Psoas muscle (tissue), 7 donors: ENCODE measurements at regions not wholly inside any gene's neighbourhood (a gene's known extent, or its start where the extent isn't known, plus 50 kb on each side); places are given as distances from the start of the nearest gene placed in this dataset.
A peak's percentile ranks its signal among the peaks of the same experiment; 100 is the strongest.

ENCODE experiments used
- ATAC-seq, 4 donors: fragments of 200-7000 bp; cut with Tn5 transposase; one replicate each; pipeline ENCODE4 v1.9.1; 2020; ENCODE audit warnings: moderate library complexity in 3 of 4, mild to moderate bottlenecking in 2 of 4
- DNase-seq, 2 donors: peaks; one replicate each; pipeline ENCODE4 v3.0.0-alpha.2; 2020
- H3K27ac ChIP-seq: fragments of 200-600 bp; one replicate; pipeline ENCODE4 v1.8.0; 2022
- H3K27me3 ChIP-seq, 3 donors: fragments of 200-600 bp in 1 of 3; one replicate each; pipeline versions ENCODE4 v1.6.1 to v1.8.0; 2013 to 2022; ENCODE audit warnings: low read length in 2 of 3, mild to moderate bottlenecking in 2 of 3, moderate library complexity in 1 of 3; ENCODE audit not compliant: insufficient read depth in 3 of 3
- H3K36me3 ChIP-seq, 2 donors: fragments of 200-600 bp in 1 of 2; one replicate each; pipeline versions ENCODE4 v1.6.1 to v1.8.0; 2013 to 2022; ENCODE audit warnings: low read depth in 1 of 2, mild to moderate bottlenecking in 1 of 2, moderate library complexity in 1 of 2; ENCODE audit not compliant: insufficient read depth in 1 of 2
- H3K4me1 ChIP-seq: fragments of 200-600 bp; one replicate; pipeline ENCODE4 v1.8.0; 2022
- H3K4me3 ChIP-seq: fragments of 200-600 bp; one replicate; pipeline ENCODE4 v1.8.0; 2022; ENCODE audit warnings: mild to moderate bottlenecking
- H3K9me3 ChIP-seq: fragments of 200-600 bp; one replicate; pipeline ENCODE4 v1.8.0; 2022
- CTCF ChIP-seq: fragments of 200-600 bp; IDR thresholded peaks from one replicate; pipeline ENCODE4 v1.8.0; 2022; ENCODE audit warnings: antibody characterized with exemption
- WGBS, 3 donors: extraction: QIAGEN DNeasy Blood & Tissue Kit; methylation state at CpG; one replicate each; pipeline versions ENCODE4 v1.1.6 to v1.1.7; 2013; 5-methylcytosine and 5-hydroxymethylcytosine counted together
- intact Hi-C, 2 donors: fragments of 100-400 bp; cut with DNase I; formaldehyde crosslinking; loops; one replicate each; pipeline versions ENCODE4 v1.11.0 to v1.14.2; 2022
- donor health status: healthy with polysubstance abuse.
- donor health status: DM: no; HTN: no; CAD: no; lungs with moderate emphysema.
- donor health status: Bipolar disorder and iron deficiency.
- donor health status: healthy.
- donor health status: DM: yes; HTN: yes; CAD: no.
- donor health status: DM: no; HTN: no; CAD: no.
- donor health status: DM: yes; HTN: yes; CAD: no.

DNA sequence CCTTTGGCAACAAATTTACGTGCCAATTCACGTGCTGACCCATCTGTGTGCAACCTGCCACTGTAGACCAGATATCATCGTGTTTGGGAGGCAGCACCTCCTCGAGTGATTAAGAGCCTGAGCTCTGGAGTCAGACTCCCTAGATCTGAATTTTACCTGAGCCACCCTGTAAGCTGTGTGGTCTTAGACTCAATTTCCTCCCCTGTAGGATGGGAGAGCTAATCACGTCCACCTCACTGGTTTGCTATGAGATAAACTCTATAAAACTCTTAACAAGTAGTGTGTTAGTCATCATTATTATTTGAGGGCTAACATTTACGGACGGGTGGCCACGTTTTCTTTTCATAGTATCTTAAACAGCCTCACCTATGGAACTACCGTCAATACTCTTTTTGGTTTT is 220.0 kb upstream of the ADAMTSL1 start:
- no peaks in the 10 kb centered on the region for H3K27me3 ChIP-seq
- DNase-seq (no peak), ATAC-seq (no peak)
- no peak for TF ChIP-seq CTCF
- H3K4me3 ChIP-seq: no peak overlapping the region
- no peaks in the 10 kb centered on the region for H3K4me1 ChIP-seq
- WGBS, 3 donors: 84 to 90% (median 84%) methylated on average over 9 of the region's 9 CpGs
- intact Hi-C loops: loop anchor here (2.0 to 10.0 kb wide), 4 partner anchors 189 to 1201 kb away; no protein-coding TSS in a partner anchor
- H3K27ac ChIP-seq: no peak overlapping the region
- no peaks in the 10 kb centered on the region for H3K36me3 ChIP-seq
- no peaks in the 10 kb centered on the region for H3K9me3 ChIP-seq

GRCh38 chr9:18255158-18255629 is 218.8 kb upstream of the ADAMTSL1 start:
- peak; percentile 93 for TF ChIP-seq CTCF
- Histone ChIP-seq H3K27me3 (no peaks in the 10 kb centered on the region), H3K4me1 (no peaks in the 10 kb centered on the region), H3K27ac (no peak overlapping the region), H3K4me3 (no peak overlapping the region), H3K36me3 (no peaks in the 10 kb centered on the region), H3K9me3 (no peaks in the 10 kb centered on the region)
- intact Hi-C loops: loop anchor here (2.0 to 10.0 kb wide), 7 partner anchors 187 to 1200 kb away; no protein-coding TSS in a partner anchor
- 1 to 2% (median 2%) methylated on average over 9 of the region's 9 CpGs for WGBS, 3 donors
- peak; percentile 63 to 83 (median 70) for ATAC-seq
- peak; percentile 73 to 80 for DNase-seq

DNA sequence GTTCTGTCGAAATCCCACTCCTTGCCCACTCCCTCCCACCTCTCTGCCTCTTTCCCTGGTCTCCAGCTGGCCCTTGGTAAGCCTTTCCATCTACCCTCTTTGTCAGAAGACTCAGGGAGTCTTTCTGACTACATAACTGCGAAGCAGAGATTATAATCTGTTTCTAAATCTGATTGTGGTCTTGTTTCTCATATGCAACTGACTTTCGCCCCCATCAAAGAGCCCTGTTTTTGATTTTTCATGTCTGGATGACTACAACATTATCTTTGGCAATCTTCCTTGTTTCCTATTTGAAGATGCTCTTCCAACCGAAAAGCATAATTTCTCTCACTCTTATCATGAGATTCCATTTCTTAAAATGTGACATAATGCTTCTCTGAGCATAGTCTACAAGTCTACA is 218.2 kb upstream of the ADAMTSL1 start:
- Histone ChIP-seq H3K4me3 (no peak overlapping the region), H3K36me3 (no peaks in the 10 kb centered on the region), H3K4me1 (no peaks in the 10 kb centered on the region), H3K27me3 (no peaks in the 10 kb centered on the region), H3K27ac (no peak overlapping the region), H3K9me3 (no peaks in the 10 kb centered on the region)
- intact Hi-C loops: loop anchor here (2.0 to 10.0 kb wide), 7 partner anchors 187 to 1199 kb away; no protein-coding TSS in a partner anchor
- WGBS, 3 donors: 68 to 73% (median 71%) methylated on average over 4 of the region's 4 CpGs
- ATAC-seq (no peak), DNase-seq (no peak)
- TF ChIP-seq CTCF: no peak

DNA sequence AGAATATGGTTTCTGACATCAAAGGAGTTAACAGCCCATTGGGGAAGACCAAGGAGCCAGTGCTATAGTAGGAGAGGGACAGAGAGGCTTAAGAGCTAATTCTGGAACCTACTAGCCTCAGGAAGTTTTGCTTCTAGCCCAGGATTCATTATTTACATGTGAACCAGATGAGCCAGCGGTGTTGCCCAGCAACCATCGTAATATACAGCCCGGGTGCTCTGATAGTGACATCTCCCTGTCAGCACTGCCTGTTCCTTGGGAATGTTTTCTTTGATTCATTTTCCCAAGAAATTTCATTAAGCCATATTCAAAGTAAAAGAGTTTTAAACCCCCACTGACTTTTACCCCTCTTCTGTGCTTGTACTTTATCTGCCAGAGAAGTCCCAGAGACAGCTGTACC is 217.4 kb upstream of the ADAMTSL1 start:
- Histone ChIP-seq H3K4me1 (no peaks in the 10 kb centered on the region), H3K36me3 (no peaks in the 10 kb centered on the region), H3K27me3 (no peaks in the 10 kb centered on the region), H3K4me3 (no peak overlapping the region), H3K27ac (no peak overlapping the region), H3K9me3 (no peaks in the 10 kb centered on the region)
- intact Hi-C loops: loop anchor here (5.0 to 10.0 kb wide), 5 partner anchors 186 to 1198 kb away; no protein-coding TSS in a partner anchor
- 84 to 87% (median 86%) methylated on average over 3 of the region's 3 CpGs for WGBS, 3 donors
- ATAC-seq (no peak), DNase-seq (no peak)
- TF ChIP-seq CTCF: no peak

- no peak for TF ChIP-seq CTCF
- Histone ChIP-seq H3K4me3 (no peak overlapping the region), H3K9me3 (no peaks in the 10 kb centered on the region), H3K36me3 (no peaks in the 10 kb centered on the region), H3K4me1 (no peaks in the 10 kb centered on the region), H3K27me3 (no peaks in the 10 kb centered on the region), H3K27ac (no peak overlapping the region)
- intact Hi-C loops: no loop called here
- 51 to 63% (median 54%) methylated on average over 5 of the region's 5 CpGs for WGBS, 3 donors
- ATAC-seq (no peak), DNase-seq (no peak)
These were observed 213.4 kb upstream of the ADAMTSL1 start for GRCh38 chr9:18260521-18260920.
